HUES64 (cell line): ENCODE measurements at regions not wholly inside any gene's neighbourhood (a gene's known extent, or its start where the extent isn't known, plus 50 kb on each side); places are given as distances from the start of the nearest gene placed in this dataset.

ENCODE experiments used
- H3K27ac ChIP-seq: 2 replicates; pipeline ENCODE4 v1.7.0; 2013; ENCODE audit warnings: low read depth, low read length, inconsistent platforms
- H3K27me3 ChIP-seq: 2 replicates; pipeline ENCODE4 v1.6.1; 2013; ENCODE audit warnings: mild to moderate bottlenecking, low read length; ENCODE audit not compliant: insufficient read depth
- H3K36me3 ChIP-seq: 2 replicates; pipeline ENCODE4 v1.6.1; 2013; ENCODE audit warnings: mild to moderate bottlenecking, low read length; ENCODE audit not compliant: insufficient read depth
- H3K4me1 ChIP-seq: 2 replicates; pipeline ENCODE4 v1.6.1; 2013; ENCODE audit warnings: mild to moderate bottlenecking, low read length, moderate library complexity; ENCODE audit not compliant: insufficient read depth
- H3K4me3 ChIP-seq: 2 replicates; pipeline ENCODE4 v1.5.1; 2013; ENCODE audit warnings: mild to moderate bottlenecking, low read length, moderate library complexity
- H3K9ac ChIP-seq: 2 replicates; pipeline ENCODE4 v1.6.1; 2013; ENCODE audit warnings: mild to moderate bottlenecking, low read depth, low read length
- H3K9me3 ChIP-seq: 2 replicates; pipeline ENCODE4 v1.6.1; 2013; ENCODE audit warnings: low read depth, low read length; ENCODE audit not compliant: insufficient read depth
- WGBS: fragments of 150-250, 120-280 bp; methylation state at CpG from one replicate; pipeline ENCODE4 v1.1.7; 2013; ENCODE audit warnings: missing lambda C conversion rate; 5-methylcytosine and 5-hydroxymethylcytosine counted together

DNA sequence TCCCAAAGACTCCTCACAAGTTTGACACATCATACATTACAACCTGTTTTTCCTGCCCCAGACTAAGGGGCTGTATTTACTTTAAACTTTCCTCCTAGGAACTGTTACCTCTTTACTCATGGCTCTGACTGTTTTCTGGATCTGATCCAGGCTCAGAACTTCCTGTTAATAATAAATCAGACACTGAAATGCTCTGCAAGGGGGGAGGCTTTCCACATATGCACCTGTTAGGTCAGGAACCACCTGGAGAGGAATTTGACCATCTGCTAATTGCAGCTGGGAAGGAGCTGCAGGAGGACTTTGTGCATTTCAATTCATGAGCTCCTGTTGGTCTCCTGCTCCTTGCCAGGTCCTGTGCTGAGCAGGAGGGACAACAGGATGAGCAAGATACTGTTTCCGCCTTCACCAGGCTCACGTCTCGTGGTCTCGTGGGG is 476.9 kb upstream of the CDH5 start:
- Histone ChIP-seq H3K27me3 (no peaks in the 10 kb centered on the region), H3K27ac (no peak overlapping the region), H3K9me3 (no peaks in the 10 kb centered on the region), H3K4me3 (no peak overlapping the region), H3K4me1 (peaks cover 6% of the 10 kb centered on the region; the same call in 1 of the 2 replicates), H3K36me3 (no peaks in the 10 kb centered on the region), H3K9ac (no peak overlapping the region)
- WGBS, result 86% methylated on average over 4 of the region's 4 CpGs

DNA sequence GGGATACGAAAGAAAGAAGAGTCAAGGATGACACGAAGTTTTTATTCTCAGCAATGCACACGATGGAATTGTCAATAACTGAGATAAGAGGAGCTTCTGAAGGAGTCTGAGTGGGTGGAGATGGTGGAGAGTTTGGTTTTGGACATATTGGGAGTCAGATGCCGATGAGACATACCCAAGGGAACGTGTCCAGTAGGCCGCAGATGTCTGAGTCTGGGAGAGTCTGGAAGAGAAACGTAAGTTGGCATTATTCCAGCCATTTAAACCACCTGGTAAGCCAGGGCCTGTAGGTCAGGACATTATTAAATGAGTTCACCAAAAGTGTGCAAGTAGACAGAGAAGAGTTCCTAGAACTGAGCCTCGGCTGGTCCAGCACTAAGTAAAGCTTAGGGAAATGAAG is 478.3 kb upstream of the CDH5 start:
- H3K4me1 ChIP-seq, result peaks cover 6% of the 10 kb centered on the region; the same call in 1 of the 2 replicates
- no peak overlapping the region for H3K27ac ChIP-seq
- no peaks in the 10 kb centered on the region for H3K9me3 ChIP-seq
- H3K9ac ChIP-seq, result no peak overlapping the region
- no peaks in the 10 kb centered on the region for H3K27me3 ChIP-seq
- no peak overlapping the region for H3K4me3 ChIP-seq
- H3K36me3 ChIP-seq, result no peaks in the 10 kb centered on the region
- WGBS, result 86% methylated on average over 8 of the region's 8 CpGs

DNA sequence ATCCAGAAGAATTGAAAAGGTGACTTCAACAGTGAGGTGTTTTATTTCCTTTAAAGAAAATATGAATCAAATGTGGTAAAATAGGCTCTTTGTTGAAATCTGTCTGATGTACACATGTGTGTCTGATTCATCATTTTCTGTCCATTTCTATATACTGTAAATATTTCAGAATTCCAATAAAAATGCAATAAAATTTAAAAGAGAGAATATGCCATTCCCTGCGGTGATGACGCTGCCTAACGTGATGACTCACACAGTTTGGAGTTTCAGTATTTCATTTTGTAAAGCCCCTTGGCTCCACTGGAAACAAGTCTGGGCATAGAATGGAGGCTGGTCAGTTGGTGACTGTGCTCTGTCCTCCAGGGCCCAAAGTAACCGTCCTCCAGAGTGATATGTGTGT is 482.5 kb upstream of the CDH5 start:
- WGBS, result 93% methylated on average over 4 of the region's 4 CpGs
- Histone ChIP-seq H3K27ac (no peak overlapping the region), H3K9ac (no peak overlapping the region)

DNA sequence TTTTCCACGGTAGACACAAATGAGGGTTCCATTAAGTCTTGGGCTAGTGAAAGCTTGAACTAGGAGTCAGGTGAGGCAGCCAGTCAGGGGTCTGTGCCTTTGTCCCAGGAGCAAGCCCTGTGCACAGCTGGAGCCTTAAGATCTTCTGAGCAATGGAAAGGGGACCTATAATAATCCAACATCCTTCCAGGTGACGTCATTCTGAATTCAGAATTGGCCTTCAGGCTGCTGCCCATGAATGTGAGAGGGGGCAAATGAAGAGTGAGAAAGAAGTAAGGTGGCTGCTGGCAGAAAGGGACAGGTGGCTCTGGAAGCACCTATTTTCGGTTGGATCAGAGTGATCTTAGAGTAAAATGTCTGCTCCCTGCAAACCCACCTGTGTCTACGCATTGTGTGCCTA is 488.1 kb upstream of the CDH5 start:
- Histone ChIP-seq H3K27me3 (no peaks in the 10 kb centered on the region), H3K4me1 (no peaks in the 10 kb centered on the region), H3K9ac (no peak overlapping the region), H3K36me3 (no peaks in the 10 kb centered on the region), H3K9me3 (no peaks in the 10 kb centered on the region), H3K4me3 (no peak overlapping the region), H3K27ac (no peak overlapping the region)
- WGBS, result 91% methylated on average over 4 of the region's 4 CpGs

More for the DNA sequence above, 482.5 kb upstream of the CDH5 start:
- no peaks in the 10 kb centered on the region for H3K4me1 ChIP-seq
- H3K4me3 ChIP-seq, result no peak overlapping the region
- no peaks in the 10 kb centered on the region for H3K27me3 ChIP-seq
- no peaks in the 10 kb centered on the region for H3K36me3 ChIP-seq
- H3K9me3 ChIP-seq, result no peaks in the 10 kb centered on the region

DNA sequence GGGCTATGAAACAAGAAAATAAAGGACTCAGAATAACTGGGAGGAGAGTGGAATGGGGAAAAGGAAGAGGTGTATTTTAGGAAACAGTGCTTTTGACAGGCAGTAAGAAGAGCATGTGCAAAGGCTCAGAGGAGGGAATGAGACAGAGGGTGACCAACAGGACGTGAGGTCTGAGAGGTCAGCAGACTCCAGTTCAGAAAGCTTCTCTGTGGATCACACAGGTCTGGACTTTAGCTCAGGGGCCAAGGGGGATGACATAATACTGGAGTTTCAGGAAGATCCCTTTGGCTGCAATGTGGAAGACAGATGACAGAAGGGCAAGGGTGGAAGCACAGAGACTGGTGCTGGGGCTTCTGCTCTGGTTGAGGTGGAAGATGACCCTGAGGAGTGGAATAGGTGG is 489.9 kb upstream of the CDH5 start:
- no peaks in the 10 kb centered on the region for H3K9me3 ChIP-seq
- H3K27me3 ChIP-seq, result no peaks in the 10 kb centered on the region
- H3K9ac ChIP-seq, result no peak overlapping the region
- H3K36me3 ChIP-seq, result no peaks in the 10 kb centered on the region
- no peak overlapping the region for H3K27ac ChIP-seq
- H3K4me3 ChIP-seq, result no peak overlapping the region
- no peaks in the 10 kb centered on the region for H3K4me1 ChIP-seq
- 77% methylated on average over 1 of the region's 1 CpG for WGBS

DNA sequence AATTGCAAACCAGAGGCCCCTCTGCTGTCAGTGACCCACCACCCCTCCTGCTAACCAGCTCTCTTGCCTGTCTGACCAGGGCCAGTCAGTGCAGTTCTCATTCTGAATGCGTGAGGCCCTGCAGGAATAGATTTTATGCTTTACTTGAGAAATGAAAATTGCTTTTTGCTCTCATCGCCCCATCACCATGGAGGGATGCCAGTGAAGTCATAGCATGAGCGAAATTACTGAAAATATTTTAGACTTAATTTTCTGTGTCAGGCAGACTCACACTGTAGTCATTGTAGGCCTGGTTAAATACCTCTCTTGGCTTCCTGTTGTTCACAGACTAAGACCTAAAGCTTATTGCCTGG is 490.5 kb upstream of the CDH5 start:
- no peak overlapping the region for H3K9ac ChIP-seq
- H3K4me3 ChIP-seq, result no peak overlapping the region
- no peaks in the 10 kb centered on the region for H3K27me3 ChIP-seq
- no peaks in the 10 kb centered on the region for H3K36me3 ChIP-seq
- no peaks in the 10 kb centered on the region for H3K9me3 ChIP-seq
- 97% methylated on average over 3 of the region's 3 CpGs for WGBS
- H3K27ac ChIP-seq, result no peak overlapping the region
- no peaks in the 10 kb centered on the region for H3K4me1 ChIP-seq

DNA sequence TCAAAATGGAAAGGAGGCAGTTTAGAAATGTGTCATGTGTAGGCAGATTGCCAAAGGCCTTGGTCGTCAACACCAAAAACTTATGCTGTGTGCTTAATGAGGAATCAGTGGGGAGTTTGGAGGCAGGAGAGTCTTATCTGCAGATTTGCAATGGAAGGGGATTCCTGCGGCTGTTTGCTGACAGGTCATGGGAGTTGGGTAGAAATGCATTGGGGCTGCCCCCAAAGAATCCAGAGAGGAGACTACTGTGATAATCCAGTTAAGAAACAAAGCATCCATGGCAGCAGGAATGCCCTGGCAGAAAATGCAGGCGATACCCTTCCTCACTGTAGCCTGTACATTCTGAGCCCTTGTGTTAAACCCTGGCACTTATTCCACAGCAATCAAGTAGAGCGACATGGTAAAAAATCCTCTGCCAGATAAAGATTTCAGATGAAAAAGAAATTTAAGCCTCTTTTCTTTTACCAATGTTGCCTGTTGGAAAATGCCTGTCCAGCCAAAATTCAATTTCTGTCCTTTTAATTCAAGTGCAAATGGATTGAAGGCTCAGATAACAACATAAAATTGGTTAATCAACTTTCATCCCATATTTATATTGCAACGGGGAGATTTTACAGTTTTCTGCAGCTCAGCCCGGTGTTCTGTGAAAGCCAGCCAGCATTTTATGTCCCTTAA is 491.0 kb upstream of the CDH5 start:
- Histone ChIP-seq H3K9ac (no peak overlapping the region), H3K27me3 (no peaks in the 10 kb centered on the region), H3K4me1 (no peaks in the 10 kb centered on the region), H3K9me3 (no peaks in the 10 kb centered on the region), H3K27ac (no peak overlapping the region), H3K36me3 (no peaks in the 10 kb centered on the region), H3K4me3 (no peak overlapping the region)
- 88% methylated on average over 6 of the region's 6 CpGs for WGBS

DNA sequence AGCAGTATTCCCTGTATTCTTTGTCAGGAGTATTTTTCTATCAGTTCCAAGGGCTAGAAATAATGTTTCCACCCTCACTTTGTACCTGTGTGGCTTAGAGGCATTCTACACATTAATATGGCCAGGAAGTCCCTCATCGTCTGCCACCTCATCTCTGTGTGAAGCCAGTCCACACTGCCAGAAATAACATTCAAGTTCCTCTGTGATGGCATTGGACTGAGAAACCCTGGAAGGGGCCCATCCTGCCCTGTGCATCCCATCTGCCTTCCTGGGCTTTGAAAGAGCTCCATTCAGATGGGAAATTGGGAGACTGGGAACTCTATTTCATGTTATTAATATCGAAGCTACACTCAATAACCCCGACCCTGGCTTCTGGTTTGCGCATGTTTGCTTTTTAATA is 497.2 kb upstream of the CDH5 start:
- Histone ChIP-seq H3K9me3 (peaks cover 9% of the 10 kb centered on the region), H3K4me3 (no peak overlapping the region), H3K4me1 (no peaks in the 10 kb centered on the region), H3K36me3 (no peaks in the 10 kb centered on the region), H3K9ac (no peak overlapping the region), H3K27me3 (no peaks in the 10 kb centered on the region), H3K27ac (no peak overlapping the region)
- WGBS, result 93% methylated on average over 4 of the region's 4 CpGs

DNA sequence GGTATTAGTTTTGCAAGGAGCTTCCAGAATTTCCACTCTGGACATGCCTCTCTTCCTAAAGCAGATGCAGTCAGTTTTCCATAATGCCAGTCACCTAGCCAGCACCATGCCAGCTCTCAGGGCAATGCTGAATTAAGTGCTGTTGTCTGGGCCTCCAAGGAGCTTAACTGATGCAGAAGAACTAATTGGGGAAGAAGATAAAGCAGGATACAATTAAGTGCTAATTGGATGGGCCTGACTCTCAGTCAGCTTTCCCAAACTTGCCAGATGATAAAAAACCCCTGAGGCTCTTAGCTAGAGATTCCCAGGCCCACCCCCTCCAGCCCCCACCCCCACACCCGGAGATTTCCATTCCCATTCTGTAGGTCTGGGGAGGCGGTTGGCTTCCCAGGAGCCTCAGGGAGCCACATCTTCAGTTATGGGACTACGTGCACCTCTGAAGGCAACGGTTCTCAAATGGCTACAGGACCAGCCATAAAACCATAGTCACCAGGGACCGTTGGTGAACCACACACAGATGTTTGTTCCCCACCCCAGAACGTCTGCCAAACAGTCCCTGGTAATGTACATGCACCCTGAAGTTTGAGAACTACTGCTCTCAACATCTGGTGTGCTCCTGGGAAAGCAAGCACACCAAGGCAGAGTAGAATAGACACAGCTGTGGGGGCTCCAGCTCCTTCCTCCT is 499.1 kb upstream of the CDH5 start:
- WGBS, result 92% methylated on average over 6 of the region's 6 CpGs
- Histone ChIP-seq H3K27ac (no peak overlapping the region), H3K36me3 (no peaks in the 10 kb centered on the region), H3K9me3 (peaks cover 23% of the 10 kb centered on the region), H3K4me3 (no peak overlapping the region), H3K27me3 (no peaks in the 10 kb centered on the region), H3K4me1 (no peaks in the 10 kb centered on the region), H3K9ac (no peak overlapping the region)

DNA sequence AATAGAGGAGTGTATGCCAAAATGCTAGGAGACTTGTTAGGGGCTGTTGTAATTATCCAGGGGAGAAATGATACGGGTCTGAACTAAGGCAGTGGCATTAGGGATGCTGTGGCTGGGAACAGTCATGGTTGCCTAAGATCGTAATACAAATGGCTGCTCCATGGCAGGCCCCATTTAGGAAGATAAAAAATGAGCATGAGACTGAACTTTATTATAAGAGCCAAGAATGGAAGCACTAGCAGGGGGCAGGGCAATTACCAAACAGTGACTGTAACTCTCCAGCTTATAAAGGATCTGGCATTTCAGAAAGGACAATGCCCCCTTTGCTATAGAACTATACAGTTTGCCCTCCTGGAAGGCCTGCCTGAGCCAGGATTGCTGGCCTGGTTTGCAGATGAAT is 503.3 kb upstream of the CDH5 start:
- H3K27me3 ChIP-seq, result no peaks in the 10 kb centered on the region
- H3K4me3 ChIP-seq, result no peak overlapping the region
- H3K27ac ChIP-seq, result no peak overlapping the region
- H3K4me1 ChIP-seq, result no peaks in the 10 kb centered on the region
- H3K9me3 ChIP-seq, result peaks cover 23% of the 10 kb centered on the region
- H3K36me3 ChIP-seq, result no peaks in the 10 kb centered on the region
- WGBS, result 94% methylated on average over 2 of the region's 2 CpGs
- no peak overlapping the region for H3K9ac ChIP-seq

DNA sequence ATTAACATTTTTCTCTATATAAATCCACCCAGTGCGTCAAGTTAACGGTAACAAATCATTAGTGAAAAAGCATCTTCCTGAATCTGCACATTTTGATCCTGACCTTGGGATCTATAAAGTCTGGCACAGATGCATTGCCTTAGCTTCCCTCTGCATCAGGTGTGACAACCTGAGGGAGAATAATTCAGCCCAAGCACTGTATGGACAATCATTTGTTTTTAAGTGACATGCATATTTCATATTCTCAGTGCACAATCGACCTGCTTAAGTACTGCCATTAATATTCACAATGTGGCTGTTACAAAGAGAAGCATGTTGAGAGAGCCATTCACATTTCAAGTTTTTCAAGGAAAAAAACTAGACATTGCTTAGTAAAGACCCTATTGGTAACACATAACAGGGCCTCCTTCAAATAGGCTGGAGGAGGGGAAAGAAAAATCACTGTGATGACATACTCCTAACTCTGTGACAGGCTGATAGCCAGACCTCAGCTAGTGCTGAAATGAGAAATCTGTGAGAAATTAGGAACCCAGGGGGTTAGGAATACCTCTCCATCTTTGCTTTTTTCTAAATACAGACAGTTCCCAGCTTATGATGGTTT is 505.3 kb upstream of the CDH5 start:
- 89% methylated on average over 3 of the region's 3 CpGs for WGBS
- no peak overlapping the region for H3K9ac ChIP-seq

More for the DNA sequence above, 505.3 kb upstream of the CDH5 start:
- Histone ChIP-seq H3K9me3 (peaks cover 23% of the 10 kb centered on the region), H3K4me1 (no peaks in the 10 kb centered on the region), H3K36me3 (no peaks in the 10 kb centered on the region), H3K4me3 (no peak overlapping the region), H3K27me3 (no peaks in the 10 kb centered on the region), H3K27ac (no peak overlapping the region)
